ENCODE measurements at regions not wholly inside any gene's neighbourhood (a gene's known extent, or its start where the extent isn't known, plus 50 kb on each side); places are given as distances from the start of the nearest gene placed in this dataset.

DNA sequence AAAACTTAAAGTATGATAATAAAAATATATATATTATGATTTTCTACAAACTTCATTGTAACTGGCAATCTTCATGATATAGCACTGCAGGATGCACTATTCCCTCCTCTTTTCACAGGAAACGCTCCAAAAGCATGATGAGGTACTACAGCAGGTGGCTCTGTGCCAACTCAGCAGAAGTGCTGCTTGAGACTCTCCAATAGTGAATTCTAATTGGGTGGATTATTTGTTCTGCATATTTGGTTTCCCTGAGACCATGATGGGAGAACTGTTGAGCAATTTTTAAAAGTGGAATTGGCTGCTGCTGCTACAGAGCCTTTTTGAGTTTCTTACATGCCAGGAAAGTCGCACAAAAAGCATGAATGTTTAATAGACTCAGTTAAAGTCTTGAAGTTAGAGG lies 1782.4 kb upstream of the PCDH20 start:
- ATAC-seq: no peak
- 0% methylated on average over 2 of the region's 2 CpGs for WGBS (ENCODE audit: low lambda C conversion rate)
- no peaks in the 10 kb centered on the region for H3K4me1 ChIP-seq (ENCODE audit: insufficient read depth, low read length)
- no peak overlapping the region for H3K27ac ChIP-seq (ENCODE audit: extremely low read length, insufficient read depth, low read length)
- no peaks in the 10 kb centered on the region for H4K20me1 ChIP-seq (ENCODE audit: insufficient read depth, low read length)
- H3K9ac ChIP-seq (ENCODE audit: insufficient read depth, low read depth, low read length): no peak overlapping the region
- H3K36me3 ChIP-seq (replicated peaks in 1 of 2; ENCODE audit: control insufficient read depth in 1 of 2, insufficient read depth in 2 of 2, low read length in 2 of 2): no peaks in the 10 kb centered on the region
- in situ Hi-C loops (cut with HindIII; ENCODE audit: extremely low pct_ligation_motif_present, low pct_unique_long_range_greater_than_20kb): no loop called here
- BruUV-seq (replicated peaks): no TSS peak
- H3K79me2 ChIP-seq (ENCODE audit: insufficient read depth, low read length): no peaks in the 10 kb centered on the region
- DNase-seq (ENCODE audit: low spot score): no peak
- no peaks in the 10 kb centered on the region for H3K9me3 ChIP-seq (ENCODE audit: low read length)
- no peaks in the 10 kb centered on the region for H3K27me3 ChIP-seq (ENCODE audit: control insufficient read depth in 1 of 2, insufficient read depth in 2 of 2, low read length in 2 of 2)
- H2AFZ ChIP-seq (ENCODE audit: low read length): no peak overlapping the region
- ChIA-PET CTCF (ENCODE audit: low intra/inter-chr PET ratio, low total read pairs) (no interaction called here), POLR2A (no interaction called here)
- H3K4me3 ChIP-seq (replicated peaks in 1 of 3; ENCODE audit: insufficient read depth in 1 of 3, low read depth in 2 of 3, low read length in 3 of 3): no peak overlapping the region
- TF ChIP-seq ETS1 (CRISPR knock-in tag; IDR thresholded peaks at IDR 0.05) (no peak), ATF7 (IDR thresholded peaks at IDR 0.05) (no peak), ATF7 (CRISPR knock-in tag; IDR thresholded peaks at IDR 0.05) (no peak), LCORL (IDR thresholded peaks at IDR 0.05) (no peak), LCORL (CRISPR knock-in tag; IDR thresholded peaks at IDR 0.05) (no peak), ETV6 (CRISPR knock-in tag; conservative IDR thresholded peaks at IDR 0.05) (no peak), ZNF496 (CRISPR knock-in tag; IDR thresholded peaks at IDR 0.05; ENCODE audit: insufficient replicate concordance) (no peak), MIXL1 (CRISPR knock-in tag; IDR thresholded peaks at IDR 0.05) (no peak), ONECUT2 (CRISPR knock-in tag; IDR thresholded peaks at IDR 0.05) (no peak), NFIB (CRISPR knock-in tag; IDR thresholded peaks at IDR 0.05; ENCODE audit: borderline replicate concordance) (no peak), ZNF292 (CRISPR knock-in tag; IDR thresholded peaks at IDR 0.05; ENCODE audit: borderline replicate concordance, low read depth) (no peak), FOXJ3 (CRISPR knock-in tag; IDR thresholded peaks at IDR 0.05; ENCODE audit: borderline replicate concordance) (no peak), ZC3H4 (CRISPR knock-in tag; IDR thresholded peaks at IDR 0.05; ENCODE audit: borderline replicate concordance) (no peak), KLF16 (CRISPR knock-in tag; IDR thresholded peaks at IDR 0.05) (no peak)
- TF ChIP-seq, protein P1, sequence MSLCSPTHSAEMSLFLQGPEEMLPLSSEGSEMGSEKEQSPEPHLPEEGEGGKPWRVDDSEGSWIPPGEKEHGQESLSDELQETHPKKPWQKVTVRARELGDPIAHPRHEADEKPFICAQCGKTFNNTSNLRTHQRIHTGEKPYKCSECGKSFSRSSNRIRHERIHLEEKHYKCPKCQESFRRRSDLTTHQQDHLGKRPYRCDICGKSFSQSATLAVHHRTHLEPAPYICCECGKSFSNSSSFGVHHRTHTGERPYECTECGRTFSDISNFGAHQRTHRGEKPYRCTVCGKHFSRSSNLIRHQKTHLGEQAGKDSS (CRISPR knock-in tag; IDR thresholded peaks at IDR 0.05; ENCODE audit: borderline replicate concordance, low read depth): no peak
- TF ChIP-seq, protein P2, sequence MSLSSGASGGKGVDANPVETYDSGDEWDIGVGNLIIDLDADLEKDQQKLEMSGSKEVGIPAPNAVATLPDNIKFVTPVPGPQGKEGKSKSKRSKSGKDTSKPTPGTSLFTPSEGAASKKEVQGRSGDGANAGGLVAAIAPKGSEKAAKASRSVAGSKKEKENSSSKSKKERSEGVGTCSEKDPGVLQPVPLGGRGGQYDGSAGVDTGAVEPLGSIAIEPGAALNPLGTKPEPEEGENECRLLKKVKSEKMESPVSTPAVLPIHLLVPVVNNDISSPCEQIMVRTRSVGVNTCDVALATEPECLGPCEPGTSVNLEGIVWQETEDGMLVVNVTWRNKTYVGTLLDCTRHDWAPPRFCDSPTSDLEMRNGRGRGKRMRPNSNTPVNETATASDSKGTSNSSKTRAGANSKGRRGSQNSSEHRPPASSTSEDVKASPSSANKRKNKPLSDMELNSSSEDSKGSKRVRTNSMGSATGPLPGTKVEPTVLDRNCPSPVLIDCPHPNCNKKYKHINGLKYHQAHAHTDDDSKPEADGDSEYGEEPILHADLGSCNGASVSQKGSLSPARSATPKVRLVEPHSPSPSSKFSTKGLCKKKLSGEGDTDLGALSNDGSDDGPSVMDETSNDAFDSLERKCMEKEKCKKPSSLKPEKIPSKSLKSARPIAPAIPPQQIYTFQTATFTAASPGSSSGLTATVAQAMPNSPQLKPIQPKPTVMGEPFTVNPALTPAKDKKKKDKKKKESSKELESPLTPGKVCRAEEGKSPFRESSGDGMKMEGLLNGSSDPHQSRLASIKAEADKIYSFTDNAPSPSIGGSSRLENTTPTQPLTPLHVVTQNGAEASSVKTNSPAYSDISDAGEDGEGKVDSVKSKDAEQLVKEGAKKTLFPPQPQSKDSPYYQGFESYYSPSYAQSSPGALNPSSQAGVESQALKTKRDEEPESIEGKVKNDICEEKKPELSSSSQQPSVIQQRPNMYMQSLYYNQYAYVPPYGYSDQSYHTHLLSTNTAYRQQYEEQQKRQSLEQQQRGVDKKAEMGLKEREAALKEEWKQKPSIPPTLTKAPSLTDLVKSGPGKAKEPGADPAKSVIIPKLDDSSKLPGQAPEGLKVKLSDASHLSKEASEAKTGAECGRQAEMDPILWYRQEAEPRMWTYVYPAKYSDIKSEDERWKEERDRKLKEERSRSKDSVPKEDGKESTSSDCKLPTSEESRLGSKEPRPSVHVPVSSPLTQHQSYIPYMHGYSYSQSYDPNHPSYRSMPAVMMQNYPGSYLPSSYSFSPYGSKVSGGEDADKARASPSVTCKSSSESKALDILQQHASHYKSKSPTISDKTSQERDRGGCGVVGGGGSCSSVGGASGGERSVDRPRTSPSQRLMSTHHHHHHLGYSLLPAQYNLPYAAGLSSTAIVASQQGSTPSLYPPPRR (CRISPR knock-in tag; IDR thresholded peaks at IDR 0.05; ENCODE audit: borderline replicate concordance): no peak
- no peak overlapping the region for H3K4me2 ChIP-seq (ENCODE audit: low read depth, low read length)
- intact Hi-C loops (cut with micrococcal nuclease; ENCODE audit: unreplicated experiment): no loop called here
- no peak for FAIRE-seq
